ENCODE measurements at regions not wholly inside any gene's neighbourhood (a gene's known extent, or its start where the extent isn't known, plus 50 kb on each side); places are given as distances from the start of the nearest gene placed in this dataset.

DNA sequence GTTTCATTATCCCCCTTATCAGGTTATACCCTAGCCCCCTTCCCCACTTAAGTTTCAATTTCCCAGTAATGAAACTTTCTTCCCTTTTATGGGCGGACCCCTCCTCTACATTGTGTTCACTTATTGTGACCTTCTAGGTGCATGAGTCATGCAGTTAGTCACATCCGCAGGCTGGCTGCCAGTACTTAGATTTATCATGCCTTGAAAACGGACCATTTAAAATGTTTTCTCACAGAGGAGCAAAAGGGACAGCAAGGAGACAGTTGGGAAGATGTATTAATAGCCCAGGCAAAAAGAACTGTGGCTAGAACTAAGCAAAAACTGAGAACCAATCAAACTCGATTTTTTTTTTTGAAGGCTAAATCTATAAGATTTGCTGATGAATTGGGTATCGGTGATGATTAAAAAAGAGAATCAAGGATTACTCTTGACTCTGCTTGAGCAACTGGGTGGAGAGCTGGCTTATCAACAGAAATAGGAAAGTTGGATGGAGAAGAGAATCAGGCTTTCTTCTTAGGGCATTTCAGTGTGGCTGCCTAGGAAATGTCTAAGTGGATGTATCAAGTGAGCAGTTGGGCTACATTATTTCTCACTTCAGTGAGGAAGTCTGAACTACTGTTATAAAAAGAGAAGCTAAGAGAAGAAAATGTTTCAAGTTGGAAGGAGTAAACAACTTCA is 615.0 kb downstream of the HINT1 start:
- Histone ChIP-seq H4K20me1 (replicated peaks; ENCODE audit: control insufficient read depth, insufficient read depth, low read length) (no peaks in the 10 kb centered on the region), H3K36me3 (ENCODE audit: control insufficient read depth, insufficient read depth, low read length) (no peaks in the 10 kb centered on the region), H3K4me1 (replicated peaks in 1 of 2; ENCODE audit: control insufficient read depth in 2 of 2, insufficient read depth in 2 of 2, low read length in 2 of 2) (no peaks in the 10 kb centered on the region), H2AFZ (ENCODE audit: low read depth, low read length) (no peak overlapping the region), H3K4me3 (no peak overlapping the region), H3K27me3 (ENCODE audit: control insufficient read depth in 2 of 2, insufficient read depth in 2 of 2, low read length in 2 of 2) (no peaks in the 10 kb centered on the region), H3K9ac (ENCODE audit: insufficient read depth in 1 of 2, low read depth in 2 of 2, low read length in 2 of 2) (no peak overlapping the region), H3K9me3 (replicated peaks; ENCODE audit: control insufficient read depth, insufficient read depth, low read depth, low read length) (no peaks in the 10 kb centered on the region), H3K27ac (ENCODE audit: extremely low read depth, low read depth, low read length) (no peak overlapping the region), H3K4me2 (ENCODE audit: insufficient read depth, low read length) (no peak overlapping the region), H3K79me2 (ENCODE audit: control insufficient read depth, insufficient read depth, low read length) (no peaks in the 10 kb centered on the region), H3K9me1 (ENCODE audit: control insufficient read depth, insufficient read depth, low read length) (no peaks in the 10 kb centered on the region)
- 1% methylated on average over 5 of the region's 5 CpGs for WGBS (ENCODE audit: insufficient coverage, low coverage, missing lambda C conversion rate)
- TF ChIP-seq MYBL2 (IDR thresholded peaks at IDR 0.05; ENCODE audit: low read depth) (no peak), MYBL2 (CRISPR knock-in tag; IDR thresholded peaks at IDR 0.05; ENCODE audit: borderline replicate concordance) (no peak), TRIM24 (IDR thresholded peaks at IDR 0.05) (no peak), ZNF263 (CRISPR knock-in tag; IDR thresholded peaks at IDR 0.05; ENCODE audit: borderline replicate concordance) (no peak), MED1 (CRISPR knock-in tag; IDR thresholded peaks at IDR 0.05; ENCODE audit: borderline replicate concordance) (no peak), ZFP91 (CRISPR knock-in tag; IDR thresholded peaks at IDR 0.05) (no peak), E2F5 (CRISPR knock-in tag; IDR thresholded peaks at IDR 0.05) (no peak), YY1 (IDR thresholded peaks at IDR 0.05; ENCODE audit: borderline replicate concordance in 1 of 3, control insufficient read depth in 1 of 3, extremely low read depth in 1 of 3, insufficient read depth in 3 of 3, insufficient read length in 1 of 3, insufficient replicate concordance in 2 of 3, low read depth in 1 of 3, low read length in 2 of 3) (no peak), ZNF766 (CRISPR knock-in tag; conservative IDR thresholded peaks at IDR 0.05) (no peak), CAMTA2 (CRISPR knock-in tag; conservative IDR thresholded peaks at IDR 0.05) (no peak), GATA2 (CRISPR knock-in tag; IDR thresholded peaks at IDR 0.05) (no peak), L3MBTL2 (IDR thresholded peaks at IDR 0.05) (no peak)
- FAIRE-seq (no peak), ATAC-seq (no peak), DNase-seq (ENCODE audit: extremely low read depth in 1 of 4, low spot score in 3 of 4) (no peak)
- BruUV-seq (replicated peaks): no TSS peak
- in situ Hi-C loops (cut with MboI): no loop called here
- ChIA-PET CTCF (ENCODE audit: low intra/inter-chr PET ratio) (no interaction called here), POLR2A (no interaction called here)
- intact Hi-C loops (cut with micrococcal nuclease): no loop called here
